Peyer's patch (tissue), 4 donors: ENCODE measurements at regions not wholly inside any gene's neighbourhood (a gene's known extent, or its start where the extent isn't known, plus 50 kb on each side); places are given as distances from the start of the nearest gene placed in this dataset.

Experiments
- CTCF ChIP-seq, 6 experiments: fragments of 450-650 bp in 4 of 6; fragments of 200-600 bp in 2 of 6; sonication (generic) in 1 of 6; IDR thresholded peaks; one replicate each; pipeline ENCODE4 v1.5.1; 2017 to 2019; ENCODE audit warnings: antibody characterized with exemption in 6 of 6, mild to moderate bottlenecking in 3 of 6, moderate library complexity in 1 of 6
- POLR2A ChIP-seq, 2 donors: fragments of 450-650 bp; IDR thresholded peaks; one replicate each; pipeline ENCODE4 v1.5.1; 2017; ENCODE audit warnings: antibody characterized with exemption in 2 of 2, mild to moderate bottlenecking in 2 of 2, moderate library complexity in 2 of 2

GRCh38 chr12:25875661-25876060 lies 82.8 kb upstream of the RASSF8 start:
- TF ChIP-seq CTCF (IDR thresholded peaks at IDR 0.05) (no peak), POLR2A (IDR thresholded peaks at IDR 0.05) (no peak)
